GM23248 (cell line): ENCODE measurements at regions not wholly inside any gene's neighbourhood (a gene's known extent, or its start where the extent isn't known, plus 50 kb on each side); places are given as distances from the start of the nearest gene placed in this dataset.

Experiments
- EZH2 ChIP-seq: fragments of 200-600 bp; sonication (generic); IDR thresholded peaks from 2 replicates; pipeline ENCODE4 v1.6.1; 2018; ENCODE audit warnings: antibody characterized with exemption, mild to moderate bottlenecking; ENCODE audit not compliant: insufficient read depth, poor library complexity, severe bottlenecking
- EZH2phosphoT487 ChIP-seq: fragments of 200-600 bp; sonication (generic); IDR thresholded peaks from 2 replicates; pipeline ENCODE4 v1.6.1; 2018; ENCODE audit warnings: antibody characterized with exemption, moderate library complexity, mild to moderate bottlenecking, low read depth; ENCODE audit not compliant: insufficient read depth

- TF ChIP-seq EZH2: no peak
- peak; percentile 82 for TF ChIP-seq EZH2phosphoT487
Measured at GRCh38 chr11:95505927-95506426, 275.0 kb upstream of the SESN3 start.
